Sigmoid colon (tissue), 6 donors: ENCODE measurements at regions not wholly inside any gene's neighbourhood (a gene's known extent, or its start where the extent isn't known, plus 50 kb on each side); places are given as distances from the start of the nearest gene placed in this dataset.

Source experiments
- DNase-seq: peaks from one replicate; pipeline ENCODE4 v3.0.0-alpha.2; 2019
- H3K27ac ChIP-seq, 4 donors: fragments of 200-600 bp; sonication (generic); one replicate each; pipeline ENCODE4 v1.5.1; 2016 to 2019; ENCODE audit warnings: mild to moderate bottlenecking in 1 of 4
- H3K27me3 ChIP-seq, 3 donors: fragments of 200-600 bp; sonication (generic); one replicate each; pipeline ENCODE4 v1.5.1; 2019; ENCODE audit warnings: mild to moderate bottlenecking in 1 of 3
- H3K36me3 ChIP-seq, 4 donors: fragments of 200-600 bp; sonication (generic); one replicate each; pipeline ENCODE4 v1.5.1; 2016 to 2019
- H3K4me1 ChIP-seq, 4 donors: fragments of 200-600 bp; sonication (generic); one replicate each; pipeline ENCODE4 v1.5.1; 2017 to 2019
- H3K4me3 ChIP-seq, 4 donors: fragments of 200-600 bp; sonication (generic); one replicate each; pipeline ENCODE4 v1.5.1; 2017 to 2019; ENCODE audit warnings: mild to moderate bottlenecking in 2 of 4, moderate library complexity in 1 of 4
- H3K9me3 ChIP-seq, 4 donors: fragments of 200-600 bp in 3 of 4; sonication (generic) in 3 of 4; one replicate each; pipeline versions ENCODE4 v1.5.1 to v1.6.1; 2013 to 2019
- EP300 ChIP-seq, 4 donors: sonication (generic); formaldehyde crosslinking; IDR thresholded peaks; one replicate each; pipeline ENCODE4 v1.6.1; 2017; ENCODE audit warnings: antibody characterized with exemption in 4 of 4
- POLR2A ChIP-seq, 2 donors: fragments of 450-650 bp; IDR thresholded peaks; one replicate each; pipeline ENCODE4 v1.6.1; 2016; ENCODE audit warnings: antibody characterized with exemption in 2 of 2, mild to moderate bottlenecking in 2 of 2, moderate library complexity in 2 of 2
- POLR2AphosphoS5 ChIP-seq, 4 donors: sonication (generic); formaldehyde crosslinking; IDR thresholded peaks; one replicate each; pipeline ENCODE4 v1.6.1; 2017; ENCODE audit warnings: antibody characterized with exemption in 4 of 4
- WGBS, 2 donors: extraction: QIAGEN DNeasy Blood & Tissue Kit; methylation state at CpG; one replicate each; pipeline ENCODE4 v1.1.7; 2013; 5-methylcytosine and 5-hydroxymethylcytosine counted together
- intact Hi-C: fragments of 100-400 bp; cut with DNase I; formaldehyde crosslinking; loops from one replicate; pipeline ENCODE4 v1.15.1; 2023
- TF ChIP-seq, protein P1 (sequence below), 4 experiments: fragments of 450-650 bp in 3 of 4; fragments of 200-600 bp in 1 of 4; IDR thresholded peaks; one replicate each; pipeline ENCODE4 v1.5.1; 2016 to 2019; ENCODE audit warnings: antibody characterized with exemption in 4 of 4, mild to moderate bottlenecking in 3 of 4, moderate library complexity in 2 of 4
- donor health status: healthy with polysubstance abuse.
- donor health status: healthy.

GRCh38 chr16:74107795-74108610, 188.6 kb upstream of the PSMD7 start:
- intact Hi-C loops, result no loop called here

GRCh38 chr16:74104022-74104421, 192.6 kb upstream of the PSMD7 start:
- H3K4me1 ChIP-seq, result no peaks in the 10 kb centered on the region
- no peaks in the 10 kb centered on the region for H3K36me3 ChIP-seq
- no peak for DNase-seq
- no peak overlapping the region for H3K27ac ChIP-seq
- intact Hi-C loops, result no loop called here
- no peaks in the 10 kb centered on the region for H3K27me3 ChIP-seq
- WGBS, 2 donors, result 31 to 57% methylated on average over 2 of the region's 2 CpGs
- no peak overlapping the region for H3K4me3 ChIP-seq
- TF ChIP-seq POLR2AphosphoS5 (IDR thresholded peaks at IDR 0.05) (no peak), EP300 (IDR thresholded peaks at IDR 0.05) (no peak), POLR2A (IDR thresholded peaks at IDR 0.05) (no peak)
- TF ChIP-seq, protein P1, sequence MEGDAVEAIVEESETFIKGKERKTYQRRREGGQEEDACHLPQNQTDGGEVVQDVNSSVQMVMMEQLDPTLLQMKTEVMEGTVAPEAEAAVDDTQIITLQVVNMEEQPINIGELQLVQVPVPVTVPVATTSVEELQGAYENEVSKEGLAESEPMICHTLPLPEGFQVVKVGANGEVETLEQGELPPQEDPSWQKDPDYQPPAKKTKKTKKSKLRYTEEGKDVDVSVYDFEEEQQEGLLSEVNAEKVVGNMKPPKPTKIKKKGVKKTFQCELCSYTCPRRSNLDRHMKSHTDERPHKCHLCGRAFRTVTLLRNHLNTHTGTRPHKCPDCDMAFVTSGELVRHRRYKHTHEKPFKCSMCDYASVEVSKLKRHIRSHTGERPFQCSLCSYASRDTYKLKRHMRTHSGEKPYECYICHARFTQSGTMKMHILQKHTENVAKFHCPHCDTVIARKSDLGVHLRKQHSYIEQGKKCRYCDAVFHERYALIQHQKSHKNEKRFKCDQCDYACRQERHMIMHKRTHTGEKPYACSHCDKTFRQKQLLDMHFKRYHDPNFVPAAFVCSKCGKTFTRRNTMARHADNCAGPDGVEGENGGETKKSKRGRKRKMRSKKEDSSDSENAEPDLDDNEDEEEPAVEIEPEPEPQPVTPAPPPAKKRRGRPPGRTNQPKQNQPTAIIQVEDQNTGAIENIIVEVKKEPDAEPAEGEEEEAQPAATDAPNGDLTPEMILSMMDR (IDR thresholded peaks at IDR 0.05), result no peak
- no peaks in the 10 kb centered on the region for H3K9me3 ChIP-seq

More at GRCh38 chr16:74107795-74108610, 188.6 kb upstream of the PSMD7 start:
- Histone ChIP-seq H3K27ac (no peak overlapping the region), H3K9me3 (no peaks in the 10 kb centered on the region), H3K36me3 (no peaks in the 10 kb centered on the region), H3K4me1 (no peaks in the 10 kb centered on the region), H3K27me3 (no peaks in the 10 kb centered on the region), H3K4me3 (no peak overlapping the region)
- 31 to 48% methylated on average over 18 of the region's 18 CpGs for WGBS, 2 donors
- DNase-seq, result no peak
- no peak for TF ChIP-seq POLR2A (IDR thresholded peaks at IDR 0.05)
- TF ChIP-seq, protein P1 (IDR thresholded peaks at IDR 0.05), result peak in 1 of 4 experiments; percentile 34

- DNase-seq, result no peak
- WGBS, 2 donors, result 13 to 48% methylated on average over 1 of the region's 1 CpG
- no peaks in the 10 kb centered on the region for H3K27me3 ChIP-seq
- no peaks in the 10 kb centered on the region for H3K4me1 ChIP-seq
- H3K36me3 ChIP-seq, result no peaks in the 10 kb centered on the region
- H3K9me3 ChIP-seq, result no peaks in the 10 kb centered on the region
- no peak overlapping the region for H3K4me3 ChIP-seq
- intact Hi-C loops, result no loop called here
- H3K27ac ChIP-seq, result no peak overlapping the region
- TF ChIP-seq POLR2AphosphoS5 (IDR thresholded peaks at IDR 0.05), result no peak
- no peak for TF ChIP-seq POLR2A (IDR thresholded peaks at IDR 0.05)
- TF ChIP-seq EP300 (IDR thresholded peaks at IDR 0.05), result no peak
- TF ChIP-seq, protein P1 (IDR thresholded peaks at IDR 0.05), result no peak
Observed at GRCh38 chr16:74101379-74102137, 195.1 kb upstream of the PSMD7 start.

DNA sequence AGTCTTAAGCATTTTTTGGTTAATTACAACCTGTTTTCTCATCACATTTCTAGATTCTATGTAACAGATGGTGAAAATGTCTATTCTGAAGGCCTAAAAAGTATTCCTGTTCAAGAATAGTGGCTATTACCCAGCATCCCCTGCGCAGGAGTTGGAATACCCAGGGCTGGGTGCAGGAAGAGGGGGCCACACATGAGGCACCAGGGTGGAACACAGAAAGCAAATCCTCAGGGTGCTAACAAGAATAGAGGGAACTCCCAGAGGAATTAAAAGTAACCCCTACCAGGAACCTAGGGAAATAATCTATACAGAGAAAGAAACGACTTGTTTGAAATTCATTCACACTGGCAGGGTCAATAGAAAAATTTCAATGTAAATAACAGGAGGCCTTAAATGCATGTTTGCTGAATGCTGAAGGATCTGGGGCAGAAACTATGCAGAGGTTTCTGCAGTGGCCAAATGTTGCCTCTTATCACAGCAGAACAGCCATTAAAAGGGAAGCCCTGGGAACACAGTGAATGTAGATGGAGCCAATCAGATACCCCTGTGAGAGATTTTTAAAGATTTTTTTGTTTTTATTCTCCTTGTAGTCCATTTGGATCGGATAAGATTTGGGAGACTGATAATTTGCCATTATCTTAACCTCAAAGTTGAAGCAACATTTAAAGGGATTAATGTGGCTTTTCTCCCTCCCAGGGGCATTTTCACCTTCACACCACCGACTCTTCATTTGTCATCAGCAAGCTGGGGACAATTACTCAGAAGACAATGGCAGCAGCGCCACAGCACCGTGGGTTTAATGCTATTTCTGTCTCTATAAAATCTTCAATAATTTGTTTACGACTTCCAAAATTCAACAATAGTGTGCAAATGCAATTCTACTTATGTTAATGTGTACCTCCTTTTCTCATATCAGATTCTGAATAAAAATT, 196.0 kb upstream of the PSMD7 start:
- Histone ChIP-seq H3K36me3 (no peaks in the 10 kb centered on the region), H3K27me3 (no peaks in the 10 kb centered on the region), H3K4me1 (no peaks in the 10 kb centered on the region), H3K4me3 (no peak overlapping the region), H3K9me3 (no peaks in the 10 kb centered on the region), H3K27ac (no peak overlapping the region)
- WGBS, 2 donors, result 43 to 55% methylated on average over 7 of the region's 7 CpGs
- DNase-seq, result no peak
- TF ChIP-seq, protein P1 (IDR thresholded peaks at IDR 0.05), result no peak
- TF ChIP-seq EP300 (IDR thresholded peaks at IDR 0.05) (no peak), POLR2A (IDR thresholded peaks at IDR 0.05) (no peak), POLR2AphosphoS5 (IDR thresholded peaks at IDR 0.05) (no peak)
- intact Hi-C loops, result no loop called here
